H54 (cell line): ENCODE measurements at regions not wholly inside any gene's neighbourhood (a gene's known extent, or its start where the extent isn't known, plus 50 kb on each side); places are given as distances from the start of the nearest gene placed in this dataset.
"Not testable (repeated sequence)": the region's sequence is repeated elsewhere in the genome, so short reads cannot be mapped to it uniquely, and the experiment has no call there.

ENCODE experiments used
- DNase-seq: peaks from one replicate; pipeline ENCODE4 v3.0.0; 2011; ENCODE audit warnings: low spot score, mixed read lengths; ENCODE audit not compliant: insufficient read length
- FAIRE-seq: peaks from 3 replicates; lab custom pipeline; 2011; peaks lifted over from hg19 to GRCh38; lab: Jason Lieb, UNC
- POLR2A ChIP-seq: IDR thresholded peaks from 2 replicates; pipeline ENCODE4 v1.6.1; 2011; ENCODE audit warnings: low read depth, mild to moderate bottlenecking, low read length

- no peak for TF ChIP-seq POLR2A
- DNase-seq (no peak), FAIRE-seq (no peak)
Measured at GRCh38 chr1:65541161-65541560, 120.7 kb downstream of the LEPR start.

- TF ChIP-seq POLR2A, result no peak
- DNase-seq (no peak), FAIRE-seq (no peak)
Measured at GRCh38 chr1:65541865-65542264, 121.4 kb downstream of the LEPR start.

- DNase-seq, FAIRE-seq: not testable (repeated sequence)
Measured at GRCh38 chr1:65542592-65542991, 122.1 kb downstream of the LEPR start.

- not testable (repeated sequence) for FAIRE-seq, DNase-seq
Measured at GRCh38 chr1:65550306-65551010, 130.0 kb downstream of the LEPR start.

- DNase-seq, FAIRE-seq: not testable (repeated sequence)
Measured at GRCh38 chr1:65552484-65552883, 132.0 kb downstream of the LEPR start.

GRCh38 chr1:65554086-65554764 lies 133.8 kb downstream of the LEPR start:
- DNase-seq, FAIRE-seq: not testable (repeated sequence)

- DNase-seq (no peak), FAIRE-seq (no peak)
Measured at GRCh38 chr1:65554829-65555228, 134.4 kb downstream of the LEPR start.

GRCh38 chr1:65558215-65558614 lies 137.7 kb downstream of the LEPR start:
- FAIRE-seq, result no peak

More at GRCh38 chr1:65554829-65555228, 134.4 kb downstream of the LEPR start:
- no peak for TF ChIP-seq POLR2A

GRCh38 chr1:65564493-65564892 lies 144.0 kb downstream of the LEPR start:
- FAIRE-seq, result no peak
- no peak for TF ChIP-seq POLR2A
- no peak for DNase-seq

More at GRCh38 chr1:65558215-65558614, 137.7 kb downstream of the LEPR start:
- DNase-seq, result no peak
- no peak for TF ChIP-seq POLR2A

- FAIRE-seq, result no peak
- DNase-seq, result no peak
- no peak for TF ChIP-seq POLR2A
Measured at GRCh38 chr1:65568285-65568684, 147.8 kb downstream of the LEPR start.

GRCh38 chr1:65572701-65573421 lies 152.4 kb downstream of the LEPR start:
- no peak for TF ChIP-seq POLR2A
- FAIRE-seq (no peak), DNase-seq (no peak)

GRCh38 chr1:65577278-65577677 lies 156.8 kb downstream of the LEPR start:
- no peak for TF ChIP-seq POLR2A
- no peak for FAIRE-seq

GRCh38 chr1:65577982-65578381 lies 157.5 kb downstream of the LEPR start:
- not testable (repeated sequence) for DNase-seq, FAIRE-seq

More at GRCh38 chr1:65577278-65577677, 156.8 kb downstream of the LEPR start:
- no peak for DNase-seq

- no peak for FAIRE-seq
- DNase-seq, result no peak
- no peak for TF ChIP-seq POLR2A
Measured at GRCh38 chr1:65581119-65581518, 160.7 kb downstream of the LEPR start.
